Activated naive CD8-positive, alpha-beta T cell treated with anti-CD3 and anti-CD28 coated beads, Interleukin-2, amount 10 ng/mL, durations not matched to agents 7 days and 5 days (primary cell): ENCODE measurements at regions not wholly inside any gene's neighbourhood (a gene's known extent, or its start where the extent isn't known, plus 50 kb on each side); places are given as distances from the start of the nearest gene placed in this dataset.
A peak's percentile ranks its signal among the peaks of the same experiment; 100 is the strongest.

ENCODE experiments used
- ATAC-seq: fragments of 150-1000 bp; cut with Tn5 transposase; one replicate; pipeline ENCODE4 v1.10.0; 2021; ENCODE audit warnings: low read depth, moderate library complexity
- POLR2A ChIA-PET: fragments of 350-600 bp; sonication (Branson Sonifier 250); formaldehyde crosslinking; loops from one replicate; lab custom pipeline; 2021; ENCODE audit warnings: antibody characterized with exemption; lab: Charles Lee
- DNase-seq: peaks from one replicate; pipeline ENCODE4 v3.0.0; 2021
- H3K27ac Mint-ChIP-seq: one replicate; pipeline ENCODE4 v1.8.0; 2022; ENCODE audit warnings: mild to moderate bottlenecking, mixed read lengths
- H3K27me3 Mint-ChIP-seq: one replicate; pipeline ENCODE4 v1.8.0; 2022; ENCODE audit warnings: mild to moderate bottlenecking, moderate library complexity, mixed read lengths
- H3K36me3 Mint-ChIP-seq: one replicate; pipeline ENCODE4 v1.8.0; 2021; ENCODE audit warnings: mild to moderate bottlenecking, mixed read lengths
- H3K4me1 Mint-ChIP-seq: one replicate; pipeline ENCODE4 v1.8.0; 2021; ENCODE audit warnings: mixed read lengths
- H3K4me3 Mint-ChIP-seq: one replicate; pipeline ENCODE4 v1.8.0; 2022; ENCODE audit warnings: mild to moderate bottlenecking, moderate library complexity, mixed read lengths
- H3K9me3 Mint-ChIP-seq: one replicate; pipeline ENCODE4 v1.8.0; 2021; ENCODE audit warnings: mixed read lengths

GRCh38 chr7:10657201-10657600 is 316.5 kb upstream of the PHF14 start:
- ATAC-seq (no peak), DNase-seq (no peak)
- no peaks in the 10 kb centered on the region for H3K4me1 Mint-ChIP-seq
- peaks cover 1% of the 10 kb centered on the region for H3K36me3 Mint-ChIP-seq
- no peaks in the 10 kb centered on the region for H3K9me3 Mint-ChIP-seq
- H3K27me3 Mint-ChIP-seq: peaks cover 31% of the 10 kb centered on the region
- POLR2A ChIA-PET: no interaction called here
- no peak overlapping the region for H3K27ac Mint-ChIP-seq
- H3K4me3 Mint-ChIP-seq: no peak overlapping the region

DNA sequence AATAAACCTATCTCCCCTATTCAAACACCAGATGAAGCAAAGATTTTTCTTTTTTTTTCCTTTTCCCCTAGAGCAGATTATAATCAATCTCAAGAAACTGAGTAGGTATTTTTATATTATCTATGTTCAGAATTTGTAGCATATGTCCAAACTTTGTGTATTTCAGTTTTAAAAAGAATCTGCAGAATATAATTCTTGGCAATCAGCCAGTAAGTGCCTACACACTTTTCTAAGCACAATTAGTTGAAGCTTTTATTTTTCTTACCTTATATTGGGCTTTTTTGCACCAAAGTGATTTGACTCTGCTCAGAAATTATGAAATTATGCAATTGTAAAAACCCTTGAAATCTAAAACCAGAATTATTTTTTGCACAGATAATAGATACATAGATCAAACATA is 315.8 kb upstream of the PHF14 start:
- ATAC-seq: no peak
- POLR2A ChIA-PET: no interaction called here

DNA sequence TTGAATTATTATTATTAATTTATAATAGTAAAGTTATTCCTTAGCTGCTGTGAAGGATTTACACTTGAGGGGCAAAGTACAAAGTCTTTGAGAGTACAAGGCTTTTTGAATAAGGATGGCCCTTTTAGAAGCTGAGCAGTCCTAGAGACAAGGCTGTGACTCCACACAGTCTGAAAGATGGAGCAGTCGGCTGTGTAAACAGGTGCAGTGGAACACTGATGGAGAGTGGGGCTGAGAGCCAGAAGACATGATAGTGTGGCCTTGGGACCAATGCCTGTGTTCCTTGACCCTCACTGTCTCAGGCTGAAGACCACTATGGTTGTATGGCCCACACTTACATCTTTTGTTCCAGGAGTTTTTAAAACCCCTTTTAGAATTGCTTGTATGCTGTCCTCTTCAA is 311.2 kb upstream of the PHF14 start:
- ATAC-seq (no peak), DNase-seq (no peak)
- POLR2A ChIA-PET: no interaction called here
- H3K36me3 Mint-ChIP-seq: no peaks in the 10 kb centered on the region
- H3K4me1 Mint-ChIP-seq: peaks cover 7% of the 10 kb centered on the region
- no peak overlapping the region for H3K27ac Mint-ChIP-seq
- no peak overlapping the region for H3K4me3 Mint-ChIP-seq
- peaks cover 30% of the 10 kb centered on the region for H3K27me3 Mint-ChIP-seq
- no peaks in the 10 kb centered on the region for H3K9me3 Mint-ChIP-seq

More for the DNA sequence above, 315.8 kb upstream of the PHF14 start:
- no peaks in the 10 kb centered on the region for H3K9me3 Mint-ChIP-seq
- no peak overlapping the region for H3K4me3 Mint-ChIP-seq
- H3K36me3 Mint-ChIP-seq: no peaks in the 10 kb centered on the region
- no peak overlapping the region for H3K27ac Mint-ChIP-seq
- H3K4me1 Mint-ChIP-seq: no peaks in the 10 kb centered on the region
- DNase-seq: no peak
- H3K27me3 Mint-ChIP-seq: peaks cover 31% of the 10 kb centered on the region

GRCh38 chr7:10662982-10663884 is 310.4 kb upstream of the PHF14 start:
- no peaks in the 10 kb centered on the region for H3K36me3 Mint-ChIP-seq
- DNase-seq (no peak), ATAC-seq (no peak)
- H3K27ac Mint-ChIP-seq: no peak overlapping the region
- H3K9me3 Mint-ChIP-seq: no peaks in the 10 kb centered on the region
- peaks cover 22% of the 10 kb centered on the region for H3K27me3 Mint-ChIP-seq
- peaks cover 7% of the 10 kb centered on the region for H3K4me1 Mint-ChIP-seq
- POLR2A ChIA-PET: no interaction called here
- peak overlapping the region; percentile 13 for H3K4me3 Mint-ChIP-seq

- no peak overlapping the region for H3K27ac Mint-ChIP-seq
- ATAC-seq (no peak), DNase-seq (no peak)
- H3K27me3 Mint-ChIP-seq: peaks cover 7% of the 10 kb centered on the region
- H3K4me1 Mint-ChIP-seq: no peaks in the 10 kb centered on the region
- no peak overlapping the region for H3K4me3 Mint-ChIP-seq
- POLR2A ChIA-PET: no interaction called here
- H3K36me3 Mint-ChIP-seq: no peaks in the 10 kb centered on the region
- H3K9me3 Mint-ChIP-seq: peaks cover 8% of the 10 kb centered on the region
These were observed 301.5 kb upstream of the PHF14 start for GRCh38 chr7:10672186-10672585.

GRCh38 chr7:10677211-10677610 is 296.5 kb upstream of the PHF14 start:
- Mint-ChIP-seq H3K9me3 (no peaks in the 10 kb centered on the region), H3K27ac (no peak overlapping the region), H3K36me3 (no peaks in the 10 kb centered on the region), H3K27me3 (no peaks in the 10 kb centered on the region), H3K4me1 (no peaks in the 10 kb centered on the region), H3K4me3 (no peak overlapping the region)
- no peak for DNase-seq
- POLR2A ChIA-PET: no interaction called here
- ATAC-seq: no peak

DNA sequence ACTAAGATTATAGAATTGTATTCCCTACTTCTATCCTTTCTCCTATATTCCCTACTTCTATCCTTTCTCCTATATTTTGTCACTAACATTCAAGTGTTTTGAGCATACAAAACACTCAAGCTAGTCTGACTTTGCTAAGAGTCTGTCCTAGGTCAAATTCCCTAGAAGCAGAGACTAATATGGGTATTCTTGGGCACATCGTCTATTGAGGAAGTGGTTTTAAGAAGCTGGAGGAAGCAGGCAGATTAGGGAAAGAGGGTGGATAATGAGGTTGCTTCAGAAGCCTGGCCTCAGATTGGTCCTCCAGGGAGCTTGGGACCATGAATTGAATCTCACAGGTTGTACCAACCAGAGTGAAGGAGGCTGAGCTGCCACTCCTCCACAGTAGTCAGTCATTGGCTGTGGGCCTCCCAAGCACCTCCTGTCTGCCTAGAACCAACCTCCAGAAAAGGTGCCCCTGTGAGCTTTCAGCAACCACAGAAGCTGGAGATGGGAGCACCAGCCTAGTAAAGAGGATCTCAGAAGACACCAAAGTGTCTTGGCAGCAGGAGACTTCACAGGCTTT is 295.9 kb upstream of the PHF14 start:
- Mint-ChIP-seq H3K27me3 (peaks cover 1% of the 10 kb centered on the region), H3K27ac (no peak overlapping the region), H3K9me3 (no peaks in the 10 kb centered on the region), H3K4me1 (no peaks in the 10 kb centered on the region), H3K4me3 (no peak overlapping the region), H3K36me3 (no peaks in the 10 kb centered on the region)
- ATAC-seq (no peak), DNase-seq (no peak)
- POLR2A ChIA-PET: no interaction called here

DNA sequence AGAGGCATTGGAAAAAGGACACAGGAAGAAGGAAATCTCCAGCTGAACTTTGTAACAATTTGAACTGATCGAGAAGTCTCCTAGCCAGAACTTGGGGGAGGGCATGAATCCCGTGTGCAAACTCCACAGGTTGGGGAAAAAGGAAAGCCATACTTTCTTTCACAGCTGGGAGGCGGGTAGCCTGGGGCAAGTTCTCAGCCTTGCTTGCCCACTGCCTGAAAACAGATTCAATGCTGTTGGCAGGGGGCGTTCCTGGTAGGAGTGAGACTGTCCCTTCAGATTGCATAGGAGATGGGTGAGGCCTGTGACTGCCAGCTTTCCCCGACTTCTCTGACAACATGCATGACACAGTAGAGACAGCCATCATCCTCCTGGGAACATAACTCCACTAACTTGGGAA is 289.1 kb upstream of the PHF14 start:
- POLR2A ChIA-PET: no interaction called here
- no peak for DNase-seq

DNA sequence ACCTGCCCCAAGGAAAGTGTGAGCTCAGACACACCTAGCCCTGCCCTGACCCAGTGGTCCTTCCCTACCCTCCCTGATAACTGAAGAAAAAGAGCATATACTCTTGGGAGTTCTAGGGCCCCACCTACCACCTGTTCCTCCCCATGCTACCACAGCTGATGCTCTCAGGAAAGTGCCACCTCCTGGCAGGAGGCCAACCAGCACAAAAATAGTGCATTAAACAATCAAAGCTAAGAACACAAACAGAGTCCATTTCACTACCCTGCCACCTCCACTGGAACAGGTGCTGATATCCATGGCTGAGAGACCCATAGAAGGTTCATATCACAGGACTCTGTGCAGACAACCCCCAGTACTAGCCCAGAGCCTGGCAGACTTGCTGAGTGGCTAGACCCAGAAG is 288.6 kb upstream of the PHF14 start:
- ATAC-seq (no peak), DNase-seq (no peak)
- H3K4me3 Mint-ChIP-seq: no peak overlapping the region
- peaks cover 2% of the 10 kb centered on the region for H3K9me3 Mint-ChIP-seq
- no peak overlapping the region for H3K27ac Mint-ChIP-seq
- POLR2A ChIA-PET: no interaction called here
- H3K27me3 Mint-ChIP-seq: peaks cover 10% of the 10 kb centered on the region
- no peaks in the 10 kb centered on the region for H3K36me3 Mint-ChIP-seq
- H3K4me1 Mint-ChIP-seq: no peaks in the 10 kb centered on the region

More for the DNA sequence above, 289.1 kb upstream of the PHF14 start:
- Mint-ChIP-seq H3K9me3 (peaks cover under 1% of the 10 kb centered on the region), H3K4me1 (no peaks in the 10 kb centered on the region), H3K27ac (no peak overlapping the region), H3K36me3 (no peaks in the 10 kb centered on the region), H3K4me3 (no peak overlapping the region), H3K27me3 (peaks cover 10% of the 10 kb centered on the region)
- no peak for ATAC-seq

GRCh38 chr7:10688544-10688943 is 285.1 kb upstream of the PHF14 start:
- H3K36me3 Mint-ChIP-seq: no peaks in the 10 kb centered on the region
- no peak overlapping the region for H3K27ac Mint-ChIP-seq
- no peak overlapping the region for H3K4me3 Mint-ChIP-seq
- DNase-seq (no peak), ATAC-seq (no peak)
- H3K27me3 Mint-ChIP-seq: peaks cover 6% of the 10 kb centered on the region
- H3K9me3 Mint-ChIP-seq: peaks cover 2% of the 10 kb centered on the region
- H3K4me1 Mint-ChIP-seq: no peaks in the 10 kb centered on the region
- POLR2A ChIA-PET: no interaction called here

DNA sequence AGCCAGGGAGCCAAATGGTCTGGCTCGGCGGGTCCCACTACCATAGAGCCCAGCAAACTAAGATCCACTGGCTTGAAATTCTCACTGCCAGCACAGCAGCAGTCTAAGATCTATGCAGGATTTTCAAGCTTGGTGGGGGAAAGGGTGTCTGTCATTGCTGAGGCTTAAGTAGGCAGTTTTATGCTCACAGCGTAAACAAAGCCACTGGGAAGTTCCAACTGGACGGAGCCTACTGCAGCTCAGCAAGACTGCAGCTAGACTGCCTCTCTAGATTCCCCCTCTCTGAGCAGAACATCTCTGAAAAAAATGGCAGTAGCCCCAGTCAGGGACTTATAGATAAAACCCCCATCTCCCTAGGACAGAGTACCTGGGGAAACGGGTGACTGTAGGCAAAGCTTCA is 277.6 kb upstream of the PHF14 start:
- DNase-seq (no peak), ATAC-seq (no peak)
- H3K36me3 Mint-ChIP-seq: no peaks in the 10 kb centered on the region
- POLR2A ChIA-PET: no interaction called here
- H3K4me1 Mint-ChIP-seq: no peaks in the 10 kb centered on the region
- peaks cover 11% of the 10 kb centered on the region for H3K9me3 Mint-ChIP-seq
- no peaks in the 10 kb centered on the region for H3K27me3 Mint-ChIP-seq
- H3K4me3 Mint-ChIP-seq: no peak overlapping the region
- H3K27ac Mint-ChIP-seq: no peak overlapping the region

GRCh38 chr7:10703059-10703458 is 270.6 kb upstream of the PHF14 start:
- H3K9me3 Mint-ChIP-seq: peaks cover 6% of the 10 kb centered on the region
- no peaks in the 10 kb centered on the region for H3K27me3 Mint-ChIP-seq
- H3K4me1 Mint-ChIP-seq: no peaks in the 10 kb centered on the region
- POLR2A ChIA-PET: no interaction called here
- ATAC-seq (no peak), DNase-seq (no peak)
- H3K27ac Mint-ChIP-seq: no peak overlapping the region
- no peak overlapping the region for H3K4me3 Mint-ChIP-seq
- H3K36me3 Mint-ChIP-seq: no peaks in the 10 kb centered on the region

- H3K36me3 Mint-ChIP-seq: no peaks in the 10 kb centered on the region
- no peak overlapping the region for H3K4me3 Mint-ChIP-seq
- peaks cover 6% of the 10 kb centered on the region for H3K9me3 Mint-ChIP-seq
- no peaks in the 10 kb centered on the region for H3K27me3 Mint-ChIP-seq
- POLR2A ChIA-PET: no interaction called here
- H3K27ac Mint-ChIP-seq: no peak overlapping the region
- ATAC-seq: no peak
- DNase-seq: no peak
- H3K4me1 Mint-ChIP-seq: no peaks in the 10 kb centered on the region
These were observed 269.7 kb upstream of the PHF14 start for GRCh38 chr7:10703981-10704380.

DNA sequence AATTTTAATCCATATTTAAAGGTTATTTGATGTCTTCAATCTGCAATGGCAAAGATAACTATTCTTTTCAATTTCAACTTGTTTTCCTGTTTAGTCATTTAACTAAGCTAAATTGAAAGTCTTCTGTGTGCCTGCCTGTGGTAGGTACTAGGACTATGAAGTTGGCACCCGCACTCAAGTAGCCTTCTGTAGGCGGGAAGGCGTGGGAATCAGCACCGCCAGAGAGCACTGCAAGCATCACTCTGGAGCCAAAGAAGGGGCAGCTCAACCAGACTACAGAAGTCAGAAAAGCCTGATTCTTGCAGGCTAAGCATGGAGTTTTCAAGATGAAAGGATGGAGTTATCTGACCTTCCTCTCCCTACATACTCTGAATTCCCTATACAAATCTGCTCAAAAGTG is 269.0 kb upstream of the PHF14 start:
- POLR2A ChIA-PET: no interaction called here
- Mint-ChIP-seq H3K9me3 (peaks cover 6% of the 10 kb centered on the region), H3K4me3 (no peak overlapping the region), H3K36me3 (no peaks in the 10 kb centered on the region), H3K27me3 (no peaks in the 10 kb centered on the region), H3K4me1 (no peaks in the 10 kb centered on the region), H3K27ac (no peak overlapping the region)
- ATAC-seq: no peak
- DNase-seq: no peak
